AG10803 (cell line): ENCODE measurements at regions not wholly inside any gene's neighbourhood (a gene's known extent, or its start where the extent isn't known, plus 50 kb on each side); places are given as distances from the start of the nearest gene placed in this dataset.

Experiments used
- DNase-seq: peaks from one replicate; pipeline ENCODE4 v3.0.0; 2010; ENCODE audit warnings: low read depth
- H3K4me3 ChIP-seq: 2 replicates; pipeline ENCODE4 v1.5.1; 2011; ENCODE audit warnings: mild to moderate bottlenecking, low read length, control low read depth
- TF ChIP-seq, protein P1 (sequence below): conservative IDR thresholded peaks from 2 replicates; pipeline ENCODE4 v1.5.1; 2011; ENCODE audit warnings: mild to moderate bottlenecking, low read length, control low read depth, inconsistent platforms

- TF ChIP-seq, protein P1, sequence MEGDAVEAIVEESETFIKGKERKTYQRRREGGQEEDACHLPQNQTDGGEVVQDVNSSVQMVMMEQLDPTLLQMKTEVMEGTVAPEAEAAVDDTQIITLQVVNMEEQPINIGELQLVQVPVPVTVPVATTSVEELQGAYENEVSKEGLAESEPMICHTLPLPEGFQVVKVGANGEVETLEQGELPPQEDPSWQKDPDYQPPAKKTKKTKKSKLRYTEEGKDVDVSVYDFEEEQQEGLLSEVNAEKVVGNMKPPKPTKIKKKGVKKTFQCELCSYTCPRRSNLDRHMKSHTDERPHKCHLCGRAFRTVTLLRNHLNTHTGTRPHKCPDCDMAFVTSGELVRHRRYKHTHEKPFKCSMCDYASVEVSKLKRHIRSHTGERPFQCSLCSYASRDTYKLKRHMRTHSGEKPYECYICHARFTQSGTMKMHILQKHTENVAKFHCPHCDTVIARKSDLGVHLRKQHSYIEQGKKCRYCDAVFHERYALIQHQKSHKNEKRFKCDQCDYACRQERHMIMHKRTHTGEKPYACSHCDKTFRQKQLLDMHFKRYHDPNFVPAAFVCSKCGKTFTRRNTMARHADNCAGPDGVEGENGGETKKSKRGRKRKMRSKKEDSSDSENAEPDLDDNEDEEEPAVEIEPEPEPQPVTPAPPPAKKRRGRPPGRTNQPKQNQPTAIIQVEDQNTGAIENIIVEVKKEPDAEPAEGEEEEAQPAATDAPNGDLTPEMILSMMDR: no peak
- no peak overlapping the region for H3K4me3 ChIP-seq
Measured at GRCh38 chr12:84136862-84137367, 775.7 kb downstream of the SLC6A15 start.

GRCh38 chr12:84135586-84136279 is 776.9 kb downstream of the SLC6A15 start:
- TF ChIP-seq, protein P1: no peak
- DNase-seq: peak; percentile 7
- H3K4me3 ChIP-seq: no peak overlapping the region

More at GRCh38 chr12:84136862-84137367, 775.7 kb downstream of the SLC6A15 start:
- DNase-seq: peak; percentile 40

GRCh38 chr12:84134797-84135366 is 777.7 kb downstream of the SLC6A15 start:
- TF ChIP-seq, protein P1: no peak
- no peak for DNase-seq
- no peak overlapping the region for H3K4me3 ChIP-seq

GRCh38 chr12:84131076-84131475 is 781.5 kb downstream of the SLC6A15 start:
- peak; percentile 60 for DNase-seq
- no peak overlapping the region for H3K4me3 ChIP-seq
- TF ChIP-seq, protein P1: no peak

- TF ChIP-seq, protein P1: no peak
- DNase-seq: no peak
- H3K4me3 ChIP-seq: no peak overlapping the region
Measured at GRCh38 chr12:84128117-84128991, 784.2 kb downstream of the SLC6A15 start.

GRCh38 chr12:84124211-84124610 is 788.4 kb downstream of the SLC6A15 start:
- no peak overlapping the region for H3K4me3 ChIP-seq
- DNase-seq: no peak
- TF ChIP-seq, protein P1: no peak
